H1 (cell line): ENCODE measurements at regions not wholly inside any gene's neighbourhood (a gene's known extent, or its start where the extent isn't known, plus 50 kb on each side); places are given as distances from the start of the nearest gene placed in this dataset.

Experiments
- CBX5 ChIP-seq: fragments of 300-800, 300-1000 bp; sonication (generic); IDR thresholded peaks from 2 replicates; pipeline ENCODE4 v1.7.1; 2016; ENCODE audit warnings: antibody characterized with exemption, low read length, low read depth
- CHD1 ChIP-seq: IDR thresholded peaks from 2 replicates; pipeline ENCODE4 v1.6.1; 2012; ENCODE audit warnings: low read depth, low read length, improper control_type of control experiment
- CHD2 ChIP-seq: IDR thresholded peaks from 2 replicates; pipeline ENCODE4 v1.6.1; 2012; ENCODE audit warnings: low read length, improper control_type of control experiment
- CREB1 ChIP-seq: IDR thresholded peaks from 2 replicates; pipeline ENCODE4 v1.6.1; 2012; ENCODE audit warnings: inconsistent platforms
- TCF12 ChIP-seq: IDR thresholded peaks from 2 replicates; pipeline ENCODE4 v1.6.1; 2011; ENCODE audit warnings: low read depth, mild to moderate bottlenecking, low read length
- TF ChIP-seq, protein P1 (sequence below), 3 experiments: IDR thresholded peaks; 1 replicate in 2 of 3; 2 replicates in 1 of 3; pipeline versions ENCODE4 v1.5.1 to v1.6.1; 2011; ENCODE audit warnings: low read length in 3 of 3, mild to moderate bottlenecking in 3 of 3, inconsistent platforms in 2 of 3, low read depth in 1 of 3, moderate library complexity in 1 of 3; ENCODE audit not compliant: insufficient read depth in 1 of 3; ENCODE audit errors: control extremely low read depth in 1 of 3

DNA sequence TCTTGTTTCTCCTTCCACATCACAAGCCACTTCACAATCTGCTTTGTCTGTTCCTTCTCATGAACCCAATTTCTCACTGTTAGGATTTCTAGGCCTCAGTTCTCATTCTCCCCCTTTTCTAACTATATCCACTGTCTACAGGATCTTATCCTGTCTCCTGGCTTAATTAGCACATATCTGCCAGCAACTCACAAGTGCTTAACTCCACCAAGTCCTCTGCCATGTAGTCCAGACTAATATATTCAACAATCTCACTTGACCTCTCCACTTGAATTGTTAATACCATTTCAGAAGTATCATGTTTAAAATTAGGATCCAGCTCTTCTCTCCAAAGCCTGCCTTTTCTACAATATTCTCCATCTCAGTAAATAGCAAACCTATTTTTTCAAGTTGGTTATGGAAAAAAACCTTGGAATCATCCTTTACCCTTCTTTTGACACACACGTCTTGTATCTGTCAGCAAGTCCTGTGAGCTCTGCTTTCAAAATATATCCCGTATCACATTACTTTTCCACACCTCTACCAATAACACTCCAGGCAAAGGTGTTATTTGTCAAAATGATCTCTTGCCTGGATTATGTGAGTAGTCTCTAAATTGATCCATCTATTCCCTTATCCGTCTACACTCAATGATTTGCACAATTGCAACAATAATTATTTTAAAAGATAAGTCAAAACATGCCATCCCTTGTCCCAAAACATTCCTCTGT, 127.2 kb upstream of the SLIT2 start (continued):
- TF ChIP-seq, protein P1, sequence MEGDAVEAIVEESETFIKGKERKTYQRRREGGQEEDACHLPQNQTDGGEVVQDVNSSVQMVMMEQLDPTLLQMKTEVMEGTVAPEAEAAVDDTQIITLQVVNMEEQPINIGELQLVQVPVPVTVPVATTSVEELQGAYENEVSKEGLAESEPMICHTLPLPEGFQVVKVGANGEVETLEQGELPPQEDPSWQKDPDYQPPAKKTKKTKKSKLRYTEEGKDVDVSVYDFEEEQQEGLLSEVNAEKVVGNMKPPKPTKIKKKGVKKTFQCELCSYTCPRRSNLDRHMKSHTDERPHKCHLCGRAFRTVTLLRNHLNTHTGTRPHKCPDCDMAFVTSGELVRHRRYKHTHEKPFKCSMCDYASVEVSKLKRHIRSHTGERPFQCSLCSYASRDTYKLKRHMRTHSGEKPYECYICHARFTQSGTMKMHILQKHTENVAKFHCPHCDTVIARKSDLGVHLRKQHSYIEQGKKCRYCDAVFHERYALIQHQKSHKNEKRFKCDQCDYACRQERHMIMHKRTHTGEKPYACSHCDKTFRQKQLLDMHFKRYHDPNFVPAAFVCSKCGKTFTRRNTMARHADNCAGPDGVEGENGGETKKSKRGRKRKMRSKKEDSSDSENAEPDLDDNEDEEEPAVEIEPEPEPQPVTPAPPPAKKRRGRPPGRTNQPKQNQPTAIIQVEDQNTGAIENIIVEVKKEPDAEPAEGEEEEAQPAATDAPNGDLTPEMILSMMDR (IDR thresholded peaks at IDR 0.05; ENCODE audit: control extremely low read depth in 1 of 3, insufficient read depth in 1 of 3, low read depth in 1 of 3, low read length in 3 of 3), result no peak
- TF ChIP-seq CREB1 (no peak), CHD2 (no peak), TCF12 (no peak), CHD1 (no peak), CBX5 (no peak)
